ENCODE measurements at regions not wholly inside any gene's neighbourhood (a gene's known extent, or its start where the extent isn't known, plus 50 kb on each side); places are given as distances from the start of the nearest gene placed in this dataset.
"Not testable (repeated sequence)": the region's sequence is repeated elsewhere in the genome, so short reads cannot be mapped to it uniquely, and the experiment has no call there.

GRCh38 chr1:83395130-83395529 is 603.8 kb downstream of the TTLL7 start:
- DNase-seq (ENCODE audit: low read depth), result not testable (repeated sequence)

GRCh38 chr1:83386946-83387345 is 612.0 kb downstream of the TTLL7 start:
- not testable (repeated sequence) for DNase-seq (ENCODE audit: low read depth)

GRCh38 chr1:83383107-83383506 is 615.8 kb downstream of the TTLL7 start:
- DNase-seq (ENCODE audit: low read depth), result not testable (repeated sequence)

GRCh38 chr1:83373018-83373417 is 625.9 kb downstream of the TTLL7 start:
- not testable (repeated sequence) for DNase-seq (ENCODE audit: low read depth)

GRCh38 chr1:83369853-83370252 is 629.1 kb downstream of the TTLL7 start:
- DNase-seq (ENCODE audit: low read depth), result not testable (repeated sequence)

- DNase-seq (ENCODE audit: low read depth), result not testable (repeated sequence)
Observed at GRCh38 chr1:83365320-83365719, 633.6 kb downstream of the TTLL7 start.

- DNase-seq (ENCODE audit: low read depth), result not testable (repeated sequence)
Observed at GRCh38 chr1:83345375-83345774, 653.6 kb downstream of the TTLL7 start.

- DNase-seq (ENCODE audit: low read depth), result not testable (repeated sequence)
Observed at GRCh38 chr1:83343767-83344166, 655.2 kb downstream of the TTLL7 start.

GRCh38 chr1:83342995-83343394 is 655.9 kb downstream of the TTLL7 start:
- DNase-seq (ENCODE audit: low read depth), result not testable (repeated sequence)

GRCh38 chr1:83332308-83332707 is 666.6 kb downstream of the TTLL7 start:
- not testable (repeated sequence) for DNase-seq (ENCODE audit: low read depth)

- DNase-seq (ENCODE audit: low read depth), result no peak
Observed at GRCh38 chr1:83318366-83318765, 680.6 kb downstream of the TTLL7 start.

- not testable (repeated sequence) for DNase-seq (ENCODE audit: low read depth)
Observed at GRCh38 chr1:83315446-83315845, 683.5 kb downstream of the TTLL7 start.

- not testable (repeated sequence) for DNase-seq (ENCODE audit: low read depth)
Observed at GRCh38 chr1:83310161-83310560, 688.8 kb downstream of the TTLL7 start.

- not testable (repeated sequence) for DNase-seq (ENCODE audit: low read depth)
Observed at GRCh38 chr1:83309035-83309434, 689.9 kb downstream of the TTLL7 start.

GRCh38 chr1:83306811-83307210 is 692.1 kb downstream of the TTLL7 start:
- DNase-seq (ENCODE audit: low read depth), result not testable (repeated sequence)

- not testable (repeated sequence) for DNase-seq (ENCODE audit: low read depth)
Observed at GRCh38 chr1:83295594-83295993, 703.3 kb downstream of the TTLL7 start.

- DNase-seq (ENCODE audit: low read depth), result not testable (repeated sequence)
Observed at GRCh38 chr1:83287391-83287790, 711.5 kb downstream of the TTLL7 start.

GRCh38 chr1:83274656-83275055 is 724.3 kb downstream of the TTLL7 start:
- not testable (repeated sequence) for DNase-seq (ENCODE audit: low read depth)

GRCh38 chr1:83272484-83272883 is 726.4 kb downstream of the TTLL7 start:
- DNase-seq (ENCODE audit: low read depth), result not testable (repeated sequence)

GRCh38 chr1:83271834-83272233 is 727.1 kb downstream of the TTLL7 start:
- not testable (repeated sequence) for DNase-seq (ENCODE audit: low read depth)

GRCh38 chr1:83270801-83271200 is 728.1 kb downstream of the TTLL7 start:
- DNase-seq (ENCODE audit: low read depth), result not testable (repeated sequence)

- not testable (repeated sequence) for DNase-seq (ENCODE audit: low read depth)
Observed at GRCh38 chr1:83263808-83264207, 735.1 kb downstream of the TTLL7 start.

- not testable (repeated sequence) for DNase-seq (ENCODE audit: low read depth)
Observed at GRCh38 chr1:83251687-83252086, 747.2 kb downstream of the TTLL7 start.

- not testable (repeated sequence) for DNase-seq (ENCODE audit: low read depth)
Observed at GRCh38 chr1:83246780-83247179, 752.2 kb downstream of the TTLL7 start.
